K562 (cell line): ENCODE measurements at regions not wholly inside any gene's neighbourhood (a gene's known extent, or its start where the extent isn't known, plus 50 kb on each side); places are given as distances from the start of the nearest gene placed in this dataset.

Experiments
- ATF3 ChIP-seq, 2 experiments: fragments of 450-650 bp in 1 of 2; sonication (generic) in 1 of 2; formaldehyde crosslinking in 1 of 2; IDR thresholded peaks in 1 of 2; conservative IDR thresholded peaks in 1 of 2; 2 replicates each; pipeline versions ENCODE4 v1.6.1 to v1.8.1; 2016 to 2023; ENCODE audit warnings: mild to moderate bottlenecking in 2 of 2, moderate library complexity in 2 of 2, inconsistent platforms in 1 of 2, missing genetic modification reagents in 1 of 2
- CBX8 ChIP-seq: fragments of 200-600 bp; sonication (generic); IDR thresholded peaks from 2 replicates; pipeline ENCODE4 v1.6.1; 2012; ENCODE audit warnings: borderline replicate concordance, mixed run types, low read depth, mild to moderate bottlenecking, moderate library complexity, mixed read lengths, low read length, control low read depth, inconsistent platforms; ENCODE audit not compliant: poor library complexity, severe bottlenecking; ENCODE audit errors: extremely low read depth
- CTCF ChIP-seq, 3 experiments: IDR thresholded peaks in 2 of 3; conservative IDR thresholded peaks in 1 of 3; 2 replicates each; pipeline ENCODE4 v1.5.1; 2011 to 2012; ENCODE audit warnings: low read length in 3 of 3, mild to moderate bottlenecking in 3 of 3, control low read depth in 2 of 3, improper control_type of control experiment in 1 of 3, inconsistent platforms in 1 of 3, low read depth in 1 of 3, mixed read lengths in 1 of 3, moderate library complexity in 1 of 3; ENCODE audit not compliant: insufficient read depth in 2 of 3
- FIP1L1 ChIP-seq: fragments of 200-400 bp; formaldehyde crosslinking; IDR thresholded peaks from 2 replicates; pipeline ENCODE4 v1.6.1; 2018; ENCODE audit warnings: mild to moderate bottlenecking, low read depth, low read length; ENCODE audit not compliant: poor library complexity, severe bottlenecking
- PURB ChIP-seq: sonication (generic); formaldehyde crosslinking; IDR thresholded peaks from 2 replicates; pipeline ENCODE4 v1.9.0; 2021; ENCODE audit warnings: low read depth, mild to moderate bottlenecking, missing genetic modification reagents
- RAD21 ChIP-seq, 2 experiments: fragments of 250-450 bp in 1 of 2; fragments of 450-650 bp in 1 of 2; sonication (Bioruptor Pico) in 1 of 2; formaldehyde crosslinking in 1 of 2; IDR thresholded peaks in 1 of 2; conservative IDR thresholded peaks in 1 of 2; 2 replicates each; pipeline versions ENCODE4 v1.4.0 to v1.8.0; 2020 to 2022; ENCODE audit warnings: mild to moderate bottlenecking in 2 of 2, moderate library complexity in 1 of 2
- SAFB2 ChIP-seq: fragments of 200-400 bp; formaldehyde crosslinking; IDR thresholded peaks from 2 replicates; pipeline ENCODE4 v1.6.1; 2018; ENCODE audit warnings: borderline replicate concordance, low read length, low read depth, moderate library complexity; ENCODE audit not compliant: severe bottlenecking
- TFAM ChIP-seq: fragments of 250-450 bp; sonication (Bioruptor Pico); conservative IDR thresholded peaks from 2 replicates; pipeline ENCODE4 v1.5.0; 2021; ENCODE audit warnings: mild to moderate bottlenecking, moderate library complexity
- ZBTB7A ChIP-seq: IDR thresholded peaks from 2 replicates; pipeline ENCODE4 v1.6.1; 2011; ENCODE audit warnings: low read depth, mild to moderate bottlenecking, low read length, moderate library complexity, borderline replicate concordance; ENCODE audit not compliant: control insufficient read depth
- ZFP91 ChIP-seq: sonication (generic); formaldehyde crosslinking; IDR thresholded peaks from 2 replicates; pipeline ENCODE4 v1.8.0; 2022; ENCODE audit warnings: mild to moderate bottlenecking, missing genetic modification reagents
- ZNF324 ChIP-seq: fragments of 250-450 bp; sonication (Bioruptor Pico); IDR thresholded peaks from 2 replicates; pipeline ENCODE4 v1.4.0; 2020; ENCODE audit warnings: mild to moderate bottlenecking
- ZNF395 ChIP-seq: fragments of 200-800 bp; sonication (Bioruptor generic); IDR thresholded peaks from 2 replicates; pipeline ENCODE4 v1.6.1; 2017; ENCODE audit warnings: missing genetic modification characterization, missing compliant biosample characterization
- ZNF551 ChIP-seq: fragments of 250-450 bp; sonication (Bioruptor Pico); IDR thresholded peaks from 2 replicates; pipeline ENCODE4 v1.5.0; 2021; ENCODE audit warnings: mild to moderate bottlenecking, moderate library complexity
- ZNF75A ChIP-seq: fragments of 450-650 bp; formaldehyde crosslinking; IDR thresholded peaks from 2 replicates; pipeline ENCODE4 v1.4.0; 2020; ENCODE audit warnings: mild to moderate bottlenecking
- TF ChIP-seq, protein P1 (sequence below): fragments of 450-650 bp; IDR thresholded peaks from 2 replicates; pipeline ENCODE4 v1.6.1; 2016; ENCODE audit warnings: mild to moderate bottlenecking
- TF ChIP-seq, protein P2 (sequence below): fragments of 450-650 bp; formaldehyde crosslinking; IDR thresholded peaks from 2 replicates; pipeline ENCODE4 v1.4.0; 2022; ENCODE audit warnings: missing genetic modification characterization

GRCh38 chr13:50613356-50613831 lies 230.1 kb downstream of the DLEU7 start (continued):
- TF ChIP-seq ZBTB7A (no peak), RAD21 (CRISPR knock-in tag; conservative IDR thresholded peaks at IDR 0.05 in 1 of 2, IDR thresholded peaks at IDR 0.05 in 1 of 2) (peak in 1 of 2 experiments; percentile 23; a peak in 1 of 4 replicates), TFAM (CRISPR knock-in tag) (no peak), CBX8 (no peak), ZNF75A (CRISPR knock-in tag) (no peak), SAFB2 (no peak), ZNF551 (CRISPR knock-in tag) (no peak), FIP1L1 (no peak), ZNF324 (no peak), PURB (CRISPR knock-in tag) (no peak), ZFP91 (no peak), CTCF (IDR thresholded peaks at IDR 0.05 in 2 of 3, conservative IDR thresholded peaks at IDR 0.05 in 1 of 3; ENCODE audit: insufficient read depth in 2 of 3, low read depth in 1 of 3, low read length in 3 of 3) (peak; percentile 19 to 38 (median 25); a peak in 3 of 6 replicates), ATF3 (IDR thresholded peaks at IDR 0.05) (peak; percentile 75), ATF3 (CRISPR knock-in tag; conservative IDR thresholded peaks at IDR 0.05) (no peak), ZNF395 (CRISPR knock-in tag) (peak; percentile 68)
- TF ChIP-seq, protein P1, sequence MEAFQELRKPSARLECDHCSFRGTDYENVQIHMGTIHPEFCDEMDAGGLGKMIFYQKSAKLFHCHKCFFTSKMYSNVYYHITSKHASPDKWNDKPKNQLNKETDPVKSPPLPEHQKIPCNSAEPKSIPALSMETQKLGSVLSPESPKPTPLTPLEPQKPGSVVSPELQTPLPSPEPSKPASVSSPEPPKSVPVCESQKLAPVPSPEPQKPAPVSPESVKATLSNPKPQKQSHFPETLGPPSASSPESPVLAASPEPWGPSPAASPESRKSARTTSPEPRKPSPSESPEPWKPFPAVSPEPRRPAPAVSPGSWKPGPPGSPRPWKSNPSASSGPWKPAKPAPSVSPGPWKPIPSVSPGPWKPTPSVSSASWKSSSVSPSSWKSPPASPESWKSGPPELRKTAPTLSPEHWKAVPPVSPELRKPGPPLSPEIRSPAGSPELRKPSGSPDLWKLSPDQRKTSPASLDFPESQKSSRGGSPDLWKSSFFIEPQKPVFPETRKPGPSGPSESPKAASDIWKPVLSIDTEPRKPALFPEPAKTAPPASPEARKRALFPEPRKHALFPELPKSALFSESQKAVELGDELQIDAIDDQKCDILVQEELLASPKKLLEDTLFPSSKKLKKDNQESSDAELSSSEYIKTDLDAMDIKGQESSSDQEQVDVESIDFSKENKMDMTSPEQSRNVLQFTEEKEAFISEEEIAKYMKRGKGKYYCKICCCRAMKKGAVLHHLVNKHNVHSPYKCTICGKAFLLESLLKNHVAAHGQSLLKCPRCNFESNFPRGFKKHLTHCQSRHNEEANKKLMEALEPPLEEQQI = peak; percentile 83
- TF ChIP-seq, protein P2, sequence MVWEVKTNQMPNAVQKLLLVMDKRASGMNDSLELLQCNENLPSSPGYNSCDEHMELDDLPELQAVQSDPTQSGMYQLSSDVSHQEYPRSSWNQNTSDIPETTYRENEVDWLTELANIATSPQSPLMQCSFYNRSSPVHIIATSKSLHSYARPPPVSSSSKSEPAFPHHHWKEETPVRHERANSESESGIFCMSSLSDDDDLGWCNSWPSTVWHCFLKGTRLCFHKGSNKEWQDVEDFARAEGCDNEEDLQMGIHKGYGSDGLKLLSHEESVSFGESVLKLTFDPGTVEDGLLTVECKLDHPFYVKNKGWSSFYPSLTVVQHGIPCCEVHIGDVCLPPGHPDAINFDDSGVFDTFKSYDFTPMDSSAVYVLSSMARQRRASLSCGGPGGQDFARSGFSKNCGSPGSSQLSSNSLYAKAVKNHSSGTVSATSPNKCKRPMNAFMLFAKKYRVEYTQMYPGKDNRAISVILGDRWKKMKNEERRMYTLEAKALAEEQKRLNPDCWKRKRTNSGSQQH (CRISPR knock-in tag) = no peak
